ENCODE measurements at regions not wholly inside any gene's neighbourhood (a gene's known extent, or its start where the extent isn't known, plus 50 kb on each side); places are given as distances from the start of the nearest gene placed in this dataset.
"Not testable (repeated sequence)": the region's sequence is repeated elsewhere in the genome, so short reads cannot be mapped to it uniquely, and the experiment has no call there.

- no peak for DNase-seq
- H3K36me3 Mint-ChIP-seq (ENCODE audit: low read depth), result no peaks in the 10 kb centered on the region
- TF ChIP-seq CTCF (IDR thresholded peaks at IDR 0.05), result no peak
- H3K4me3 Mint-ChIP-seq, result no peak overlapping the region
- peaks cover 7% of the 10 kb centered on the region for H3K27me3 Mint-ChIP-seq (ENCODE audit: low read depth, poor library complexity)
- no peak overlapping the region for H3K27ac Mint-ChIP-seq
- H3K4me1 Mint-ChIP-seq, result peaks cover 53% of the 10 kb centered on the region
- peaks cover 4% of the 10 kb centered on the region for H3K9me3 Mint-ChIP-seq
Observed at GRCh38 chr22:23473901-23474300, 106.2 kb downstream of the IGLL1 start.

- not testable (repeated sequence) for H3K9me3 Mint-ChIP-seq; H3K27me3 Mint-ChIP-seq (ENCODE audit: low read depth, poor library complexity); DNase-seq; H3K4me3 Mint-ChIP-seq; H3K36me3 Mint-ChIP-seq (ENCODE audit: low read depth); H3K27ac Mint-ChIP-seq
- H3K4me1 Mint-ChIP-seq, result peaks cover 45% of the 10 kb centered on the region
Observed at GRCh38 chr22:23472376-23472775, 107.7 kb downstream of the IGLL1 start.

- Mint-ChIP-seq H3K27me3 (ENCODE audit: low read depth, poor library complexity) (peaks cover 7% of the 10 kb centered on the region), H3K9me3 (no peaks in the 10 kb centered on the region), H3K36me3 (ENCODE audit: low read depth) (no peaks in the 10 kb centered on the region), H3K4me1 (peaks cover 48% of the 10 kb centered on the region), H3K4me3 (no peak overlapping the region), H3K27ac (no peak overlapping the region)
- DNase-seq, result no peak
- TF ChIP-seq CTCF (IDR thresholded peaks at IDR 0.05), result no peak
Observed at GRCh38 chr22:23471698-23472097, 108.4 kb downstream of the IGLL1 start.

- Mint-ChIP-seq H3K27me3 (ENCODE audit: low read depth, poor library complexity) (peaks cover 7% of the 10 kb centered on the region), H3K9me3 (no peaks in the 10 kb centered on the region), H3K27ac (no peak overlapping the region), H3K36me3 (ENCODE audit: low read depth) (no peaks in the 10 kb centered on the region), H3K4me3 (no peak overlapping the region), H3K4me1 (peaks cover 52% of the 10 kb centered on the region)
- no peak for DNase-seq
- no peak for TF ChIP-seq CTCF (IDR thresholded peaks at IDR 0.05)
Observed at GRCh38 chr22:23470811-23471389, 109.2 kb downstream of the IGLL1 start.

- no peak overlapping the region for H3K4me3 Mint-ChIP-seq
- no peak overlapping the region for H3K27ac Mint-ChIP-seq
- peaks cover 51% of the 10 kb centered on the region for H3K4me1 Mint-ChIP-seq
- peaks cover 2% of the 10 kb centered on the region for H3K27me3 Mint-ChIP-seq (ENCODE audit: low read depth, poor library complexity)
- no peak for DNase-seq
- peaks cover 5% of the 10 kb centered on the region for H3K36me3 Mint-ChIP-seq (ENCODE audit: low read depth)
- H3K9me3 Mint-ChIP-seq, result no peaks in the 10 kb centered on the region
- TF ChIP-seq CTCF (IDR thresholded peaks at IDR 0.05), result no peak
Observed at GRCh38 chr22:23467721-23468294, 112.3 kb downstream of the IGLL1 start.

- DNase-seq, result no peak
- H3K9me3 Mint-ChIP-seq, result no peaks in the 10 kb centered on the region
- H3K27me3 Mint-ChIP-seq (ENCODE audit: low read depth, poor library complexity), result no peaks in the 10 kb centered on the region
- TF ChIP-seq CTCF (IDR thresholded peaks at IDR 0.05), result no peak
- no peak overlapping the region for H3K27ac Mint-ChIP-seq
- H3K36me3 Mint-ChIP-seq (ENCODE audit: low read depth), result peaks cover 20% of the 10 kb centered on the region
- peaks cover 59% of the 10 kb centered on the region for H3K4me1 Mint-ChIP-seq
- H3K4me3 Mint-ChIP-seq, result no peak overlapping the region
Observed at GRCh38 chr22:23466351-23466750, 113.7 kb downstream of the IGLL1 start.

- H3K9me3 Mint-ChIP-seq; H3K27me3 Mint-ChIP-seq (ENCODE audit: low read depth, poor library complexity); H3K27ac Mint-ChIP-seq; H3K4me3 Mint-ChIP-seq; DNase-seq: not testable (repeated sequence)
- H3K36me3 Mint-ChIP-seq (ENCODE audit: low read depth), result peaks cover 20% of the 10 kb centered on the region
- H3K4me1 Mint-ChIP-seq, result peaks cover 54% of the 10 kb centered on the region
Observed at GRCh38 chr22:23464796-23465195, 115.3 kb downstream of the IGLL1 start.

- H3K9me3 Mint-ChIP-seq, result not testable (repeated sequence)
Observed at GRCh38 chr22:23460517-23461031, 119.5 kb downstream of the IGLL1 start.

GRCh38 chr22:23459645-23460516 lies 120.2 kb downstream of the IGLL1 start:
- DNase-seq; H3K9me3 Mint-ChIP-seq; H3K27me3 Mint-ChIP-seq (ENCODE audit: low read depth, poor library complexity); H3K27ac Mint-ChIP-seq: not testable (repeated sequence)
- peaks cover 75% of the 10 kb centered on the region for H3K4me1 Mint-ChIP-seq
- peaks cover 29% of the 10 kb centered on the region for H3K36me3 Mint-ChIP-seq (ENCODE audit: low read depth)
- peak overlapping the region; percentile 32 for H3K4me3 Mint-ChIP-seq

More at GRCh38 chr22:23460517-23461031, 119.5 kb downstream of the IGLL1 start:
- peak; percentile 23 for DNase-seq
- not testable (repeated sequence) for H3K27me3 Mint-ChIP-seq (ENCODE audit: low read depth, poor library complexity); H3K4me3 Mint-ChIP-seq; H3K27ac Mint-ChIP-seq
- H3K36me3 Mint-ChIP-seq (ENCODE audit: low read depth), result peaks cover 27% of the 10 kb centered on the region
- peaks cover 73% of the 10 kb centered on the region for H3K4me1 Mint-ChIP-seq
